Loucy (cell line): ENCODE measurements at regions not wholly inside any gene's neighbourhood (a gene's known extent, or its start where the extent isn't known, plus 50 kb on each side); places are given as distances from the start of the nearest gene placed in this dataset.
A peak's percentile ranks its signal among the peaks of the same experiment; 100 is the strongest.
"Not testable (repeated sequence)": the region's sequence is repeated elsewhere in the genome, so short reads cannot be mapped to it uniquely, and the experiment has no call there.

Source experiments
- H2AFZ ChIP-seq: fragments of 200-600 bp; sonication (generic); 2 replicates; pipeline ENCODE4 v1.6.0; 2016; ENCODE audit warnings: antibody characterized with exemption, mild to moderate bottlenecking, low read length, moderate library complexity
- H3F3A ChIP-seq: fragments of 200-600 bp; 2 replicates; pipeline ENCODE4 v1.6.0; 2016; ENCODE audit warnings: antibody characterized with exemption, low read depth, mild to moderate bottlenecking
- H3K27me3 ChIP-seq: fragments of 200-600 bp; sonication (generic); 2 replicates; pipeline ENCODE4 v1.6.1; 2014; ENCODE audit warnings: low read length, mild to moderate bottlenecking; ENCODE audit not compliant: insufficient read depth, poor library complexity, severe bottlenecking
- H3K36me3 ChIP-seq: fragments of 200-600 bp; sonication (generic); 2 replicates; pipeline ENCODE4 v1.6.1; 2016; ENCODE audit warnings: low read length; ENCODE audit not compliant: insufficient read depth
- H3K4me1 ChIP-seq: fragments of 200-600 bp; sonication (generic); 2 replicates; pipeline ENCODE4 v1.5.1; 2014; ENCODE audit warnings: low read length, mild to moderate bottlenecking; ENCODE audit not compliant: insufficient read depth, poor library complexity, severe bottlenecking
- H3K4me2 ChIP-seq: fragments of 200-600 bp; sonication (generic); 2 replicates; pipeline ENCODE4 v1.6.0; 2014; ENCODE audit warnings: antibody characterized with exemption, low read length, low read depth, mild to moderate bottlenecking; ENCODE audit not compliant: poor library complexity, severe bottlenecking
- H3K4me3 ChIP-seq: fragments of 200-600 bp; sonication (generic); 2 replicates; pipeline ENCODE4 v1.5.1; 2014; ENCODE audit warnings: low read length, mild to moderate bottlenecking, mixed read lengths; ENCODE audit not compliant: poor library complexity, severe bottlenecking
- H3K79me2 ChIP-seq: fragments of 200-600 bp; sonication (generic); 2 replicates; pipeline ENCODE4 v1.6.1; 2014; ENCODE audit warnings: low read length; ENCODE audit not compliant: insufficient read depth
- H3K9ac ChIP-seq: fragments of 200-600 bp; sonication (generic); 2 replicates; pipeline ENCODE4 v1.6.0; 2014; ENCODE audit warnings: mild to moderate bottlenecking, low read depth, low read length, moderate library complexity; ENCODE audit not compliant: poor library complexity, severe bottlenecking
- H3K9me2 ChIP-seq: fragments of 200-600 bp; sonication (generic); replicated peaks from 2 replicates; pipeline ENCODE4 v1.6.1; 2016; ENCODE audit warnings: low read depth, low read length, mixed read lengths
- H3K9me3 ChIP-seq: fragments of 200-600 bp; sonication (generic); 2 replicates; pipeline ENCODE4 v1.6.1; 2014; ENCODE audit warnings: mild to moderate bottlenecking, antibody characterized with exemption, low read length, low read depth; ENCODE audit not compliant: insufficient read depth
- H4K20me1 ChIP-seq: fragments of 200-600 bp; sonication (generic); 2 replicates; pipeline ENCODE4 v1.6.0; 2014; ENCODE audit warnings: antibody characterized with exemption, low read length, mild to moderate bottlenecking; ENCODE audit not compliant: insufficient read depth, poor library complexity, severe bottlenecking
- CTCF ChIP-seq: fragments of 200-600 bp; sonication (generic); conservative IDR thresholded peaks from 2 replicates; pipeline ENCODE4 v1.5.1; 2014; ENCODE audit warnings: mild to moderate bottlenecking, antibody characterized with exemption, low read length
- EZH2phosphoT487 ChIP-seq: fragments of 200-600 bp; IDR thresholded peaks from 2 replicates; pipeline ENCODE4 v1.6.1; 2018; ENCODE audit warnings: antibody characterized with exemption, mild to moderate bottlenecking, moderate library complexity, borderline replicate concordance

- H3K27me3 ChIP-seq: no peaks in the 10 kb centered on the region
Measured at GRCh38 chr19:30066781-30067759, 125.0 kb downstream of the URI1 start.

GRCh38 chr19:30067956-30068506 is 126.0 kb downstream of the URI1 start:
- not testable (repeated sequence) for H3K9me2 ChIP-seq, H3K27me3 ChIP-seq, H3K4me2 ChIP-seq, H3K4me3 ChIP-seq, H4K20me1 ChIP-seq, H3K9ac ChIP-seq, H3K4me1 ChIP-seq, H3K9me3 ChIP-seq, H3K36me3 ChIP-seq, H3K79me2 ChIP-seq, H2AFZ ChIP-seq, H3F3A ChIP-seq

More at GRCh38 chr19:30066781-30067759, 125.0 kb downstream of the URI1 start:
- Histone ChIP-seq H2AFZ (no peak overlapping the region), H3K4me3 (no peak overlapping the region), H3K9me3 (no peaks in the 10 kb centered on the region), H3K4me1 (peaks cover 9% of the 10 kb centered on the region), H4K20me1 (no peaks in the 10 kb centered on the region), H3K4me2 (peak overlapping the region; percentile 19), H3K9me2 (no peaks in the 10 kb centered on the region), H3K9ac (no peak overlapping the region), H3K36me3 (no peaks in the 10 kb centered on the region), H3K79me2 (no peaks in the 10 kb centered on the region), H3F3A (no peaks in the 10 kb centered on the region)
- TF ChIP-seq EZH2phosphoT487 (no peak), CTCF (no peak)

- H3K4me1 ChIP-seq: peaks cover 9% of the 10 kb centered on the region
- H3K36me3 ChIP-seq: no peaks in the 10 kb centered on the region
- H3K9me2 ChIP-seq: no peaks in the 10 kb centered on the region
- H3K9me3 ChIP-seq: no peaks in the 10 kb centered on the region
- no peak overlapping the region for H3K4me2 ChIP-seq
- H3K79me2 ChIP-seq: no peaks in the 10 kb centered on the region
- H3F3A ChIP-seq: no peaks in the 10 kb centered on the region
- H4K20me1 ChIP-seq: no peaks in the 10 kb centered on the region
- H3K4me3 ChIP-seq: no peak overlapping the region
- H3K27me3 ChIP-seq: no peaks in the 10 kb centered on the region
- no peak overlapping the region for H3K9ac ChIP-seq
- no peak overlapping the region for H2AFZ ChIP-seq
- TF ChIP-seq EZH2phosphoT487 (no peak), CTCF (no peak)
Measured at GRCh38 chr19:30068528-30069395, 126.7 kb downstream of the URI1 start.
